ENCODE measurements at regions not wholly inside any gene's neighbourhood (a gene's known extent, or its start where the extent isn't known, plus 50 kb on each side); places are given as distances from the start of the nearest gene placed in this dataset.

GRCh38 chr4:175560604-175561003, 251.5 kb downstream of the GPM6A start:
- TF ChIP-seq CTCF (IDR thresholded peaks at IDR 0.05; ENCODE audit: extremely low read depth, missing control alignments) = no peak
- DNase-seq (ENCODE audit: low spot score) = no peak

GRCh38 chr4:175561696-175562095, 250.4 kb downstream of the GPM6A start:
- no peak for TF ChIP-seq CTCF (IDR thresholded peaks at IDR 0.05; ENCODE audit: extremely low read depth, missing control alignments)

GRCh38 chr4:175562111-175562510, 250.0 kb downstream of the GPM6A start:
- TF ChIP-seq CTCF (IDR thresholded peaks at IDR 0.05; ENCODE audit: extremely low read depth, missing control alignments) = no peak
- DNase-seq (ENCODE audit: low spot score) = no peak

More at GRCh38 chr4:175561696-175562095, 250.4 kb downstream of the GPM6A start:
- no peak for DNase-seq (ENCODE audit: low spot score)

- TF ChIP-seq CTCF (IDR thresholded peaks at IDR 0.05; ENCODE audit: extremely low read depth, missing control alignments) = no peak
- DNase-seq (ENCODE audit: low spot score) = no peak
Measured at GRCh38 chr4:175562542-175562941, 249.5 kb downstream of the GPM6A start.

Measured in GM20000 (cell line).